K562 (cell line): ENCODE measurements at regions not wholly inside any gene's neighbourhood (a gene's known extent, or its start where the extent isn't known, plus 50 kb on each side); places are given as distances from the start of the nearest gene placed in this dataset.

Source experiments
- ATAC-seq: fragments of 200-7000 bp; cut with Tn5 transposase; 3 replicates; pipeline ENCODE4 v1.9.1; 2020; ENCODE audit warnings: moderate library complexity
- BruUV-seq: library from RNA; stranded (reverse); fragments of 400-500 nt; replicated peaks from 2 replicates; lab custom pipeline; 2021; lab: Mats Ljungman, UMichigan
- CTCF ChIA-PET: fragments of 300-600 bp; formaldehyde crosslinking; extraction: SDS; loops from one replicate; lab custom pipeline; 2021; ENCODE audit warnings: low intra/inter-chr PET ratio; lab: Yijun Ruan, JAX
- POLR2A ChIA-PET: fragments of 300-600, 350-650 bp; sonication (Branson Sonifier 250); formaldehyde crosslinking; extraction: SDS; loops from one replicate; lab custom pipeline; 2021; ENCODE audit warnings: antibody characterized with exemption, inconsistent platforms; lab: Yijun Ruan, JAX
- DNase-seq, 4 experiments: peaks; one replicate each; pipeline versions ENCODE4 v3.0.0 to v3.0.0-alpha.2; 2011 to 2018; ENCODE audit warnings: low spot score in 3 of 4, mixed read lengths in 3 of 4; ENCODE audit errors: extremely low read depth in 1 of 4
- FAIRE-seq: peaks from 2 replicates; lab custom pipeline; 2011; peaks lifted over from hg19 to GRCh38; lab: Jason Lieb, UNC
- H2AFZ ChIP-seq: 2 replicates; pipeline ENCODE4 v1.6.0; 2011; ENCODE audit warnings: low read depth, low read length, control low read depth, inconsistent platforms
- H3K27ac ChIP-seq: fragments of 200-600 bp; 3 replicates; pipeline ENCODE4 v1.8.0; 2011; ENCODE audit warnings: low read depth, mild to moderate bottlenecking, control low read depth, inconsistent platforms, low read length, moderate library complexity, mixed read lengths; ENCODE audit errors: extremely low read depth
- H3K27me3 ChIP-seq, 2 experiments: fragments of 300-600 bp in 1 of 2; 2 replicates in 1 of 2; 3 replicates in 1 of 2; pipeline versions ENCODE4 v1.6.0 to v1.8.0; 2011; ENCODE audit warnings: inconsistent platforms in 2 of 2, low read length in 2 of 2, mild to moderate bottlenecking in 1 of 2, mixed read lengths in 1 of 2, moderate library complexity in 1 of 2; ENCODE audit not compliant: control insufficient read depth in 2 of 2, insufficient read depth in 2 of 2
- H3K36me3 ChIP-seq: fragments of 300-600 bp; 3 replicates; pipeline ENCODE4 v1.8.0; 2011; ENCODE audit warnings: mild to moderate bottlenecking, low read length, inconsistent platforms; ENCODE audit not compliant: control insufficient read depth, insufficient read depth
- H3K4me1 ChIP-seq, 2 experiments: fragments of 200-600 bp in 1 of 2; replicated peaks in 1 of 2; 2 replicates in 1 of 2; 3 replicates in 1 of 2; pipeline versions ENCODE4 v1.5.1 to v1.8.0; 2011; ENCODE audit warnings: inconsistent platforms in 2 of 2, low read length in 2 of 2, mild to moderate bottlenecking in 1 of 2, mixed read lengths in 1 of 2, moderate library complexity in 1 of 2; ENCODE audit not compliant: control insufficient read depth in 2 of 2, insufficient read depth in 2 of 2
- H3K4me2 ChIP-seq: 2 replicates; pipeline ENCODE4 v1.6.1; 2011; ENCODE audit warnings: low read length, control low read depth, inconsistent platforms, mixed read lengths; ENCODE audit not compliant: insufficient read depth
- H3K4me3 ChIP-seq: fragments of 200-600 bp; sonication (generic), shearing (Covaris generic); 2 replicates; pipeline ENCODE4 v1.5.1; 2016; ENCODE audit warnings: control low read depth, inconsistent platforms
- H3K79me2 ChIP-seq: fragments of 200-600 bp; 3 replicates; pipeline ENCODE4 v1.8.0; 2011; ENCODE audit warnings: low read length, inconsistent platforms; ENCODE audit not compliant: control insufficient read depth, insufficient read depth
- H3K9ac ChIP-seq, 2 experiments: 2 replicates each; pipeline versions ENCODE4 v1.6.0 to v1.6.1; 2011; ENCODE audit warnings: low read depth in 2 of 2, low read length in 2 of 2, control low read depth in 1 of 2, inconsistent platforms in 1 of 2, mild to moderate bottlenecking in 1 of 2, mixed read lengths in 1 of 2; ENCODE audit not compliant: insufficient read depth in 1 of 2
- H3K9me1 ChIP-seq: one replicate; pipeline ENCODE4 v1.6.0; 2011; ENCODE audit warnings: inconsistent platforms, mild to moderate bottlenecking, low read length, moderate library complexity; ENCODE audit not compliant: control insufficient read depth, insufficient read depth
- H3K9me3 ChIP-seq: replicated peaks from 2 replicates; pipeline ENCODE4 v1.5.1; 2011; ENCODE audit warnings: low read depth, low read length, inconsistent platforms; ENCODE audit not compliant: control insufficient read depth, insufficient read depth
- H4K20me1 ChIP-seq: replicated peaks from 2 replicates; pipeline ENCODE4 v1.6.1; 2011; ENCODE audit warnings: low read length, inconsistent platforms, mixed read lengths; ENCODE audit not compliant: control insufficient read depth, insufficient read depth
- CEBPB ChIP-seq: fragments of 450-650 bp; IDR thresholded peaks from 2 replicates; pipeline ENCODE4 v1.6.1; 2016; ENCODE audit warnings: missing genetic modification characterization, missing compliant biosample characterization
- CEBPG ChIP-seq, 3 experiments: fragments of 200-800 bp in 1 of 3; sonication (Bioruptor generic) in 1 of 3; sonication (generic) in 1 of 3; formaldehyde crosslinking in 1 of 3; IDR thresholded peaks in 2 of 3; conservative IDR thresholded peaks in 1 of 3; 2 replicates each; pipeline versions ENCODE4 v1.6.1 to v1.8.0; 2016 to 2022; ENCODE audit warnings: missing compliant biosample characterization in 2 of 3, missing genetic modification characterization in 2 of 3, mild to moderate bottlenecking in 1 of 3, missing genetic modification reagents in 1 of 3
- ESRRA ChIP-seq: fragments of 450-650 bp; IDR thresholded peaks from 2 replicates; pipeline ENCODE4 v1.6.1; 2014; ENCODE audit warnings: low read depth, mild to moderate bottlenecking, moderate library complexity, borderline replicate concordance
- TRIM24 ChIP-seq, 2 experiments: fragments of 450-650 bp; IDR thresholded peaks; 2 replicates each; pipeline ENCODE4 v1.6.1; 2016
- ZSCAN32 ChIP-seq: fragments of 450-650 bp; formaldehyde crosslinking; IDR thresholded peaks from 2 replicates; pipeline ENCODE4 v1.4.0; 2020; ENCODE audit warnings: mild to moderate bottlenecking, moderate library complexity
- in situ Hi-C: fragments of 300-500 bp; cut with MboI; formaldehyde crosslinking; loops from 4 replicates; pipeline ENCODE4 v1.15.0; 2018; ENCODE audit warnings: inconsistent platforms, mixed read lengths
- intact Hi-C: fragments of 100-400 bp; cut with micrococcal nuclease; formaldehyde crosslinking; loops from 2 replicates; pipeline ENCODE4 v1.14.2; 2022
- TF ChIP-seq, protein P1 (sequence below), 2 experiments: fragments of 450-650 bp in 1 of 2; sonication (generic) in 1 of 2; formaldehyde crosslinking in 1 of 2; IDR thresholded peaks in 1 of 2; conservative IDR thresholded peaks in 1 of 2; 2 replicates each; pipeline versions ENCODE4 v1.6.1 to v1.8.1; 2016 to 2023; ENCODE audit warnings: mild to moderate bottlenecking in 2 of 2, moderate library complexity in 2 of 2, inconsistent platforms in 1 of 2, missing genetic modification reagents in 1 of 2
- TF ChIP-seq, protein P2 (sequence below): sonication (generic); formaldehyde crosslinking; IDR thresholded peaks from 2 replicates; pipeline ENCODE4 v1.5.0; 2020; ENCODE audit warnings: missing genetic modification reagents
- TF ChIP-seq, protein P3 (sequence below): fragments of 450-650 bp; formaldehyde crosslinking; IDR thresholded peaks from 2 replicates; pipeline ENCODE4 v1.4.0; 2022; ENCODE audit warnings: mild to moderate bottlenecking, moderate library complexity

DNA sequence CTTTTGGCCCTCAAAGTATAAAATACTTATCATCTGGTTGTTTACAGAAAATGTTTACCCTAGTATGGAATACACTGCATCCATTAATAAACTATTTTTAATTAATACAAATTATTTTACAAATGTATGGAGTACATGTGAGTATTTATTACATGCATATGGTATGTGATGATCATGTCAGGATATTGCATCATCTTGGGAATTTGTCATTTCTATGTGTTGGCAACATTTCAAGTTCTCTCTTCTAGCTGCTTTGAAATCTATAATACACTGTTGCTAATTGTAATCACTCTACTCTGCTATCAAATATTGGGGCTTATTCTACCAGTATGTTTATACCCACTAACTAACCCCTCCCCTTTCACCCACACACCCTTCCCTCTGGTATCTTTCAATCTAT is 103.9 kb upstream of the THSD7A start:
- DNase-seq (no peak), ATAC-seq (no peak), FAIRE-seq (no peak)
- Histone ChIP-seq H3K9ac (no peak overlapping the region), H3K79me2 (no peaks in the 10 kb centered on the region), H4K20me1 (no peaks in the 10 kb centered on the region), H3K36me3 (no peaks in the 10 kb centered on the region), H3K9me1 (no peaks in the 10 kb centered on the region), H3K4me1 (no peaks in the 10 kb centered on the region), H2AFZ (no peak overlapping the region), H3K9me3 (no peaks in the 10 kb centered on the region; the same call in 1 of the 2 replicates), H3K27me3 (no peaks in the 10 kb centered on the region), H3K4me3 (no peak overlapping the region), H3K4me2 (no peak overlapping the region), H3K27ac (no peak overlapping the region)
- no TSS peak for BruUV-seq
- CTCF ChIA-PET: no interaction called here
- in situ Hi-C loops (no loop called here), intact Hi-C loops (no loop called here)
- POLR2A ChIA-PET: no interaction called here
- TF ChIP-seq, protein P1, sequence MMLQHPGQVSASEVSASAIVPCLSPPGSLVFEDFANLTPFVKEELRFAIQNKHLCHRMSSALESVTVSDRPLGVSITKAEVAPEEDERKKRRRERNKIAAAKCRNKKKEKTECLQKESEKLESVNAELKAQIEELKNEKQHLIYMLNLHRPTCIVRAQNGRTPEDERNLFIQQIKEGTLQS (IDR thresholded peaks at IDR 0.05): peak; percentile 49; the same call in 1 of the 2 replicates
- TF ChIP-seq, protein P1 (CRISPR knock-in tag; conservative IDR thresholded peaks at IDR 0.05): no peak
- TF ChIP-seq TRIM24 (IDR thresholded peaks at IDR 0.05): peak; percentile 15 to 23; a peak in 2 of 4 replicates
- TF ChIP-seq, protein P2, sequence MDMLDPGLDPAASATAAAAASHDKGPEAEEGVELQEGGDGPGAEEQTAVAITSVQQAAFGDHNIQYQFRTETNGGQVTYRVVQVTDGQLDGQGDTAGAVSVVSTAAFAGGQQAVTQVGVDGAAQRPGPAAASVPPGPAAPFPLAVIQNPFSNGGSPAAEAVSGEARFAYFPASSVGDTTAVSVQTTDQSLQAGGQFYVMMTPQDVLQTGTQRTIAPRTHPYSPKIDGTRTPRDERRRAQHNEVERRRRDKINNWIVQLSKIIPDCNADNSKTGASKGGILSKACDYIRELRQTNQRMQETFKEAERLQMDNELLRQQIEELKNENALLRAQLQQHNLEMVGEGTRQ (CRISPR knock-in tag): no peak
- no peak for TF ChIP-seq CEBPG (CRISPR knock-in tag; IDR thresholded peaks at IDR 0.05)
- peak; percentile 73 to 82 for TF ChIP-seq CEBPG (tag; conservative IDR thresholded peaks at IDR 0.05 in 1 of 2, IDR thresholded peaks at IDR 0.05 in 1 of 2)
- TF ChIP-seq ESRRA: no peak
- TF ChIP-seq CEBPB (tag): peak; percentile 29; the same call in 1 of the 2 replicates
- TF ChIP-seq ZSCAN32 (CRISPR knock-in tag): 0 out of 2 replicates have a peak, but pooled peaks have one; percentile 55
- TF ChIP-seq, protein P3, sequence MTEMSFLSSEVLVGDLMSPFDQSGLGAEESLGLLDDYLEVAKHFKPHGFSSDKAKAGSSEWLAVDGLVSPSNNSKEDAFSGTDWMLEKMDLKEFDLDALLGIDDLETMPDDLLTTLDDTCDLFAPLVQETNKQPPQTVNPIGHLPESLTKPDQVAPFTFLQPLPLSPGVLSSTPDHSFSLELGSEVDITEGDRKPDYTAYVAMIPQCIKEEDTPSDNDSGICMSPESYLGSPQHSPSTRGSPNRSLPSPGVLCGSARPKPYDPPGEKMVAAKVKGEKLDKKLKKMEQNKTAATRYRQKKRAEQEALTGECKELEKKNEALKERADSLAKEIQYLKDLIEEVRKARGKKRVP (CRISPR knock-in tag): peak; percentile 60; the same call in 1 of the 2 replicates
